ENCODE measurements at regions not wholly inside any gene's neighbourhood (a gene's known extent, or its start where the extent isn't known, plus 50 kb on each side); places are given as distances from the start of the nearest gene placed in this dataset.

GRCh38 chr2:52512760-52513159, 1254.8 kb upstream of the CHAC2 start:
- no TSS peak for BruUV-seq (replicated peaks)
- no peaks in the 10 kb centered on the region for H3K9me3 ChIP-seq (ENCODE audit: insufficient read depth, low read depth)
- intact Hi-C loops (cut with micrococcal nuclease; ENCODE audit: unreplicated experiment), result no loop called here
- ChIA-PET CTCF (no interaction called here), POLR2A (ENCODE audit: unreplicated experiment) (no interaction called here)
- no peaks in the 10 kb centered on the region for H3K27me3 ChIP-seq (ENCODE audit: insufficient read depth, low read depth)
- H4K20me1 ChIP-seq (ENCODE audit: insufficient read depth), result no peaks in the 10 kb centered on the region
- H3K27ac ChIP-seq, result no peak overlapping the region
- H3K36me3 ChIP-seq (ENCODE audit: low read depth), result no peaks in the 10 kb centered on the region
- no peaks in the 10 kb centered on the region for H3F3A ChIP-seq (ENCODE audit: insufficient read depth, low read depth)
- no peaks in the 10 kb centered on the region for H3K79me2 ChIP-seq (ENCODE audit: low read depth)
- H2AFZ ChIP-seq, result no peak overlapping the region
- no peaks in the 10 kb centered on the region for H3K9me2 ChIP-seq (ENCODE audit: insufficient read depth)
- DNase-seq, result no peak
- no peak overlapping the region for H3K4me3 ChIP-seq
- no peaks in the 10 kb centered on the region for H3K4me1 ChIP-seq (replicated peaks; ENCODE audit: insufficient read depth)
- TF ChIP-seq, protein P1, sequence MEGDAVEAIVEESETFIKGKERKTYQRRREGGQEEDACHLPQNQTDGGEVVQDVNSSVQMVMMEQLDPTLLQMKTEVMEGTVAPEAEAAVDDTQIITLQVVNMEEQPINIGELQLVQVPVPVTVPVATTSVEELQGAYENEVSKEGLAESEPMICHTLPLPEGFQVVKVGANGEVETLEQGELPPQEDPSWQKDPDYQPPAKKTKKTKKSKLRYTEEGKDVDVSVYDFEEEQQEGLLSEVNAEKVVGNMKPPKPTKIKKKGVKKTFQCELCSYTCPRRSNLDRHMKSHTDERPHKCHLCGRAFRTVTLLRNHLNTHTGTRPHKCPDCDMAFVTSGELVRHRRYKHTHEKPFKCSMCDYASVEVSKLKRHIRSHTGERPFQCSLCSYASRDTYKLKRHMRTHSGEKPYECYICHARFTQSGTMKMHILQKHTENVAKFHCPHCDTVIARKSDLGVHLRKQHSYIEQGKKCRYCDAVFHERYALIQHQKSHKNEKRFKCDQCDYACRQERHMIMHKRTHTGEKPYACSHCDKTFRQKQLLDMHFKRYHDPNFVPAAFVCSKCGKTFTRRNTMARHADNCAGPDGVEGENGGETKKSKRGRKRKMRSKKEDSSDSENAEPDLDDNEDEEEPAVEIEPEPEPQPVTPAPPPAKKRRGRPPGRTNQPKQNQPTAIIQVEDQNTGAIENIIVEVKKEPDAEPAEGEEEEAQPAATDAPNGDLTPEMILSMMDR (conservative IDR thresholded peaks at IDR 0.05), result no peak
- H3K4me2 ChIP-seq, result no peak overlapping the region

- intact Hi-C loops (cut with micrococcal nuclease; ENCODE audit: unreplicated experiment), result no loop called here
- Histone ChIP-seq H3K4me3 (no peak overlapping the region), H3K9me2 (ENCODE audit: insufficient read depth) (no peaks in the 10 kb centered on the region), H3K27me3 (ENCODE audit: insufficient read depth, low read depth) (no peaks in the 10 kb centered on the region), H3F3A (ENCODE audit: insufficient read depth, low read depth) (no peaks in the 10 kb centered on the region), H4K20me1 (ENCODE audit: insufficient read depth) (no peaks in the 10 kb centered on the region), H3K4me2 (no peak overlapping the region), H2AFZ (no peak overlapping the region), H3K9me3 (ENCODE audit: insufficient read depth, low read depth) (no peaks in the 10 kb centered on the region), H3K36me3 (ENCODE audit: low read depth) (no peaks in the 10 kb centered on the region), H3K4me1 (replicated peaks; ENCODE audit: insufficient read depth) (no peaks in the 10 kb centered on the region), H3K79me2 (ENCODE audit: low read depth) (no peaks in the 10 kb centered on the region), H3K27ac (no peak overlapping the region)
- no TSS peak for BruUV-seq (replicated peaks)
- ChIA-PET CTCF (no interaction called here), POLR2A (ENCODE audit: unreplicated experiment) (no interaction called here)
- no peak for DNase-seq
- no peak for TF ChIP-seq EZH2 (IDR thresholded peaks at IDR 0.05; ENCODE audit: low read depth)
- TF ChIP-seq, protein P1 (conservative IDR thresholded peaks at IDR 0.05), result no peak
Observed at GRCh38 chr2:52510432-52510831, 1257.2 kb upstream of the CHAC2 start.

- no peaks in the 10 kb centered on the region for H4K20me1 ChIP-seq (ENCODE audit: insufficient read depth)
- no peak overlapping the region for H2AFZ ChIP-seq
- no peaks in the 10 kb centered on the region for H3K27me3 ChIP-seq (ENCODE audit: insufficient read depth, low read depth)
- H3K27ac ChIP-seq, result no peak overlapping the region
- no peak for DNase-seq
- TF ChIP-seq, protein P1 (conservative IDR thresholded peaks at IDR 0.05), result no peak
- TF ChIP-seq EZH2 (IDR thresholded peaks at IDR 0.05; ENCODE audit: low read depth), result no peak
- H3K4me3 ChIP-seq, result no peak overlapping the region
- H3K9me2 ChIP-seq (ENCODE audit: insufficient read depth), result no peaks in the 10 kb centered on the region
- POLR2A ChIA-PET (ENCODE audit: unreplicated experiment), result no interaction called here
- H3K9me3 ChIP-seq (ENCODE audit: insufficient read depth, low read depth), result no peaks in the 10 kb centered on the region
- no peaks in the 10 kb centered on the region for H3F3A ChIP-seq (ENCODE audit: insufficient read depth, low read depth)
- intact Hi-C loops (cut with micrococcal nuclease; ENCODE audit: unreplicated experiment), result no loop called here
- CTCF ChIA-PET, result no interaction called here
- BruUV-seq (replicated peaks), result no TSS peak
- no peaks in the 10 kb centered on the region for H3K4me1 ChIP-seq (replicated peaks; ENCODE audit: insufficient read depth)
- H3K4me2 ChIP-seq, result no peak overlapping the region
- no peaks in the 10 kb centered on the region for H3K36me3 ChIP-seq (ENCODE audit: low read depth)
- no peaks in the 10 kb centered on the region for H3K79me2 ChIP-seq (ENCODE audit: low read depth)
Observed at GRCh38 chr2:52502476-52502860, 1265.1 kb upstream of the CHAC2 start.

All from PC-9 (cell line).